ACC112 (cell line): ENCODE measurements at regions not wholly inside any gene's neighbourhood (a gene's known extent, or its start where the extent isn't known, plus 50 kb on each side); places are given as distances from the start of the nearest gene placed in this dataset.

Experiments
- H2AFZ ChIP-seq: fragments of 200-600 bp; sonication (generic); one replicate; pipeline ENCODE4 v1.6.0; 2017; ENCODE audit warnings: antibody characterized with exemption, low read length; ENCODE audit not compliant: unreplicated experiment
- H3K27ac ChIP-seq: fragments of 200-600 bp; sonication (generic); 2 replicates; pipeline ENCODE4 v1.5.1; 2014; ENCODE audit warnings: low read depth, mild to moderate bottlenecking, antibody characterized with exemption, low read length, moderate library complexity
- H3K27me3 ChIP-seq: fragments of 200-600 bp; sonication (generic); 2 replicates; pipeline ENCODE4 v1.6.1; 2014; ENCODE audit warnings: mild to moderate bottlenecking, antibody characterized with exemption, low read length, moderate library complexity, mixed read lengths; ENCODE audit not compliant: insufficient read depth
- H3K36me3 ChIP-seq: fragments of 200-600 bp; sonication (generic); 2 replicates; pipeline ENCODE4 v1.6.1; 2016; ENCODE audit warnings: mild to moderate bottlenecking, antibody characterized with exemption, low read length, moderate library complexity, mixed read lengths; ENCODE audit not compliant: insufficient read depth
- H3K4me1 ChIP-seq: fragments of 200-600 bp; sonication (generic); one replicate; pipeline ENCODE4 v1.6.1; 2016; ENCODE audit warnings: low read length, mixed read lengths; ENCODE audit not compliant: insufficient read depth, unreplicated experiment, control insufficient read depth
- H3K4me3 ChIP-seq: fragments of 200-600 bp; sonication (generic); 2 replicates; pipeline ENCODE4 v1.5.1; 2014; ENCODE audit warnings: mild to moderate bottlenecking, low read depth, low read length
- H3K79me2 ChIP-seq: fragments of 200-600 bp; sonication (generic); one replicate; pipeline ENCODE4 v1.6.0; 2016; ENCODE audit warnings: low read length; ENCODE audit not compliant: control insufficient read depth, unreplicated experiment, insufficient read depth

- H2AFZ ChIP-seq, result peak overlapping the region; percentile 53
- H3K4me3 ChIP-seq, result no peak overlapping the region
- H3K27ac ChIP-seq, result peak overlapping the region; percentile 23; the same call in 1 of the 2 replicates
- H3K36me3 ChIP-seq, result no peaks in the 10 kb centered on the region
- peaks cover 12% of the 10 kb centered on the region for H3K4me1 ChIP-seq
- no peaks in the 10 kb centered on the region for H3K79me2 ChIP-seq
- peaks cover 33% of the 10 kb centered on the region for H3K27me3 ChIP-seq
Observed at GRCh38 chr5:77139001-77139400, 51.9 kb upstream of the ZBED3 start.
